IPS-18a (cell line): ENCODE measurements at regions not wholly inside any gene's neighbourhood (a gene's known extent, or its start where the extent isn't known, plus 50 kb on each side); places are given as distances from the start of the nearest gene placed in this dataset.

Source experiments
- H3K27ac ChIP-seq: one replicate; pipeline ENCODE4 v1.5.1; 2013; ENCODE audit warnings: low read length
- H3K27me3 ChIP-seq: one replicate; pipeline ENCODE4 v1.6.1; 2013; ENCODE audit warnings: mild to moderate bottlenecking, low read length; ENCODE audit not compliant: control insufficient read depth, insufficient read depth
- H3K36me3 ChIP-seq: one replicate; pipeline ENCODE4 v1.6.1; 2013; ENCODE audit warnings: low read depth, low read length; ENCODE audit not compliant: control insufficient read depth
- H3K4me1 ChIP-seq: one replicate; pipeline ENCODE4 v1.6.1; 2013; ENCODE audit warnings: low read depth, low read length; ENCODE audit not compliant: control insufficient read depth
- H3K4me3 ChIP-seq: one replicate; pipeline ENCODE4 v1.5.1; 2013; ENCODE audit warnings: low read length
- H3K9ac ChIP-seq: one replicate; pipeline ENCODE4 v1.6.1; 2013; ENCODE audit warnings: mild to moderate bottlenecking, low read length, moderate library complexity
- H3K9me3 ChIP-seq: one replicate; pipeline ENCODE4 v1.6.1; 2013; ENCODE audit warnings: low read depth, low read length; ENCODE audit not compliant: control insufficient read depth

DNA sequence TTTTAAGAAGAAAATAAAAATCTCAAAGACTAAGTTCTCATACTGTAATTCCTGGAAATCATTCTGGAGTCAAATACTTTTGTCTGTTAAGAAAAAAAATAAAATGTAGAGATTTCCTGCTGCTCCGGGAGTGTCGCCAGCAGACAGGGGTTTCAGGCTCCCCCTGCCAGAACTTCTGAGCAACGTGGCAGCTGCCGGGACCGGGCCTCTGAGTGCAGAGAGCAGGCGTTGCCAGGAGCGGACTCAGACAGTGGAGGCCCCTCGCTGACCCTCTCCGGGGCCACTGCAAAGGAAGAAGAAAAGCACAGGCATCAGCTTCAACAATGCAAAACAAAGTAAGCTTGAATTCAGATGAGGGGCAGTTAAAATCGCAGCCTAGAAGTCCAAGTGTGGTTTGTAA, 95.5 kb downstream of the THBS2 start:
- H3K9me3 ChIP-seq: no peaks in the 10 kb centered on the region
- no peaks in the 10 kb centered on the region for H3K4me1 ChIP-seq
- no peaks in the 10 kb centered on the region for H3K27me3 ChIP-seq
- no peak overlapping the region for H3K4me3 ChIP-seq
- no peak overlapping the region for H3K27ac ChIP-seq
- no peak overlapping the region for H3K9ac ChIP-seq
- no peaks in the 10 kb centered on the region for H3K36me3 ChIP-seq

DNA sequence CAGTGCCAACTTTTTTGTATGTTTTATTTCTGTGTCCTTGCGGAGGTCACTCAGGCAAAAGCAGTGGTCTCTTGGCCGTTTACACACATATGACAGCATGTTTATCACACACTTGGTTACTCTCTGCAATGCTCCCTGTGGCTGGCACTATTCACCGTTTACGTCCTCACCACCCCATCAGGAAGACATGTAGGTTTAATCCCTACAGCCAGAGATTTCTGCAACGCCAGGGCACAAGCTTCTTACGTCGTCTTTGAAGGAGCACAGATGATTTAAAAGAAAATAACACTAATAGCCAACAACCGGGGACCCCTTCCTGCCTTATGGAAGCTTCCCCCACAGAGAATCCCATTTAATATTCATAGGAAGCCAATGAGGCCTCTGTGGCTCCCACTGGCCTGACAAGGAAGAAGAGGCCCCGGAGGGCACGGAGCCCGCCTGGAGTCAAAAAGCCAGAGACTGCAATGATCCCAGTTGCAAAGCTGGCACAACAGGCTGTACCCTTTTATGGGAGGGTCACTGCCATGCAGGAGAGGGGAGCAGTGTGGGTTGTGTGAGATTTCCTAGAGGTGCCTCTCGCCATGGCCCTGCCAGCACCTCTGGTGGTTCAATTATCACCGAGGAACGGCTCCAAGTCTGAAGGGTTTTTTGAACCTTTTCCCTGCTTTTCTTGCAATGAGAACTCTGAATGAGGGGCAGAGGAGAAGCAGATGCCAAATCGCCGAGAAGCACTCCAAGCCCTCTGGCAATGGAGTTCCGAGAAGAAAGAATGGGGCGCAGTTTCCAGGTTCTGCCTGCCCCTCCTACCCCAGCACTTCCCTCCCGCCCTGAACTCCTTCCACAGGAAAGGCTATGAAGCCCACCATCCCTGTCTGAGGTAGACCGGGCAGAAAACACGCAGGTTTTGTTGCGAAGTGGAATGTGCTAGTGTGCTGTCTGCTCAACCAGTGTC, 96.2 kb downstream of the THBS2 start:
- Histone ChIP-seq H3K9me3 (no peaks in the 10 kb centered on the region), H3K4me3 (no peak overlapping the region), H3K27me3 (no peaks in the 10 kb centered on the region), H3K4me1 (no peaks in the 10 kb centered on the region), H3K36me3 (no peaks in the 10 kb centered on the region), H3K27ac (no peak overlapping the region), H3K9ac (no peak overlapping the region)

DNA sequence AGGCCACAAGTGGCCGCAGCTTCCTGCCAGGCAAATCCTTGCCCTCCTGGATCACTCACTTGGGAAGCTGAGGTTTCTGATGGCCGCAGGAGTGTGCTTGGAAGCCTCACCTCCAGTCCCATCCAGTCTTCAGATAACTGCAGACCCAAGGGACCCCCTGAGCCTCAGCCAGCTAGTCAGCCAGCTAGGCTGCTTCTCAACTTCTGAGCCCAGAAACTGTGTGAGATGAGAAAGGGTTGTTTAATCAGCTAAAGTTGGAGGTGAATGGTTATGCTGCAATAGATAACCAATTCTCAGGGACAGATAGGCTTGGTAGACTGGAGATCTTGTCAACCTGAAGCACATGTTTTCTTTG, 96.9 kb downstream of the THBS2 start:
- Histone ChIP-seq H3K9ac (no peak overlapping the region), H3K36me3 (no peaks in the 10 kb centered on the region)

DNA sequence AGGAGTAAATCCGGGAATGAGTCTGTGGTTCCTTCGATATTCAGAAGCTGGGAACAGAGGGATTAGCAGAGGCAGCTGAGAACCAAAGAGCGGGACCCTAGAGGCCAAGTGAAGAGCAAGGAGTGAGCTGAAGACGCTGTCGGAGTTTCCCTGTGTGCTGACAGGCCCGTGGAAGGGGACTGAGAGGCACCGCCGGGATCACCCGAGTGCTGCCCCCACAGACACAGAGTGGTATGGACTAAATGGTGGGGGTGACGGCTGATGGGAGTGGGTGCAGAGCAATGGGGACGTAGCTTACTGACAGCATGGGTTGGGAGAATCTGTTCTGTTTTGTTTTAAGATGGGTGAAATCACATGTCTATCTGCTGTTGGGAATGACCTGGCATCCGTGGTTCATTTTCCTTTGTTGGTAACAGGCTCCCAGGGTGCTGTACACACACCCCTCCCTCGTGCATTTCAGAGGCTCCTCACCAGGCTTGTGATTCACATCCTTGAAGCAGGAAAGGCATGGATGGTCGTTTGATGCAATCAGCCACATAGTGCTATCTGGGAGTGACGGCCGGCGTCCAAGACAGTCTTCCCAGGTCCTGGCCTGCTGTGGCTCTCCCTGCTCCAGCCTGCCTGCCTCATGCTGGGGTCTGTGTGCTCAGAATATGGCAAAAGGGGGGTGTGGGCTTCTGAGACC, 97.4 kb downstream of the THBS2 start:
- Histone ChIP-seq H3K4me3 (no peak overlapping the region), H3K27me3 (no peaks in the 10 kb centered on the region), H3K4me1 (no peaks in the 10 kb centered on the region), H3K27ac (no peak overlapping the region), H3K9ac (no peak overlapping the region), H3K36me3 (no peaks in the 10 kb centered on the region), H3K9me3 (no peaks in the 10 kb centered on the region)

More for the DNA sequence above, 96.9 kb downstream of the THBS2 start:
- H3K27ac ChIP-seq: no peak overlapping the region
- H3K4me3 ChIP-seq: no peak overlapping the region
- H3K9me3 ChIP-seq: no peaks in the 10 kb centered on the region
- H3K4me1 ChIP-seq: no peaks in the 10 kb centered on the region
- no peaks in the 10 kb centered on the region for H3K27me3 ChIP-seq

DNA sequence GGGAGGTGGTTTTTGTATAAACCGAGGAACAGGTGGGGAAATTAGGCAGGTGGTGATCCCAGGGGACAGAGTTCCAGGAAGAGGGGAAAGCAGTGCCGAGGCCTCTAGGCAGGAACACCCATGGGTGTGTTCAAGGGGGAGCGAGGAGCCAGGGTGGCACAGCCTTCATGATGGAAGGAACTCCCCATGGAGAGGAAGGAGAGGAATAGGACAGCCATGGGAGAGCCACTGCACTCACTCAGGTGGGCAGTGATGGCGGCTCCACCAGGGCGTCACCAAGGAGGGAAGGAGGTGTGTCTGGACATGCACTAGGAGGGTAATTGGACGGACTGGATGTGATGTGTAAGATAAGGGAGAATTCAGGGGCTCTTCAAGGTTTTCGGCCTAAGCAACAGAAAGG, 98.2 kb downstream of the THBS2 start:
- no peak overlapping the region for H3K27ac ChIP-seq
- no peaks in the 10 kb centered on the region for H3K4me1 ChIP-seq
- H3K36me3 ChIP-seq: no peaks in the 10 kb centered on the region
- no peak overlapping the region for H3K9ac ChIP-seq
- H3K4me3 ChIP-seq: no peak overlapping the region
- H3K9me3 ChIP-seq: no peaks in the 10 kb centered on the region
- no peaks in the 10 kb centered on the region for H3K27me3 ChIP-seq

DNA sequence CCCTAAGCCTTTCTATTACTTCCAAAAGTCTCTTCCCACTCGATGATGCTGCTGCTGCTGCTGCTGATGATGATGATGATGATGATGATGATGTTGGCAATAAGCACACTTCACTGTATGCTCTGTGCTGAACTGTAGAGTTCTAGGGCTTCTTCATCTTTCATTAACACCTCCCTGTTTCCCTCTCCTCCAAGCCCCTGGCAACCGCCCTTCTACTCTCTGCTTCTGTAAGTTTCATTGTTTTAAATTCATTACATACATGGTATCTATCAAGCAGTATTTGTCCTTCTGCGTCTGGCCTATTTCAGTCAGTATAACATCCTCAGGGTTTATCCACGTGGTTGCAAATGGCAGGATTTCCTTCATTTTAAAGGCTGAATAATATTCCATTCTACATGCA, 100.2 kb downstream of the THBS2 start:
- Histone ChIP-seq H3K4me3 (no peak overlapping the region), H3K36me3 (no peaks in the 10 kb centered on the region), H3K9me3 (no peaks in the 10 kb centered on the region), H3K27me3 (no peaks in the 10 kb centered on the region), H3K4me1 (no peaks in the 10 kb centered on the region), H3K27ac (no peak overlapping the region), H3K9ac (no peak overlapping the region)

DNA sequence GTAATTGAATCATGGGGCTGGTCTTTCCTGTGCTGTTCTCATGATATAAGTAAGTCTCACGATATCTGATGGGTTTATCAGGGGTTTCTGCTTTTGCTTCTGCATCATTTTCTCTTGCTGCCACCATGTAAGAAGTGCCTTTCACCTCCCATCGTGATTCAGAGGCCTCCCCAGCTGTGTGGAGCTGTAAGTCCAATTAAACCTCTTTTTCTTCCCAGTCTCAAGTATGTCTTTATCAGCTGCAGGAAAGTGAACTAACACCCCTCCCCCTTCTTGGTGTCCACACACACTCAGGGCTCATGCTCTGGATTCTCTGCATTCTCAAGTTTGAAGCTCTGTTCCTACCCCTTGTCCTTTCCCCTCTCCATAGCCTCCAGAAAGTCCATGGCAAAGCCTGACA, 107.1 kb downstream of the THBS2 start:
- Histone ChIP-seq H3K9ac (no peak overlapping the region), H3K4me3 (no peak overlapping the region), H3K36me3 (no peaks in the 10 kb centered on the region), H3K27ac (no peak overlapping the region), H3K4me1 (no peaks in the 10 kb centered on the region), H3K27me3 (no peaks in the 10 kb centered on the region), H3K9me3 (no peaks in the 10 kb centered on the region)

DNA sequence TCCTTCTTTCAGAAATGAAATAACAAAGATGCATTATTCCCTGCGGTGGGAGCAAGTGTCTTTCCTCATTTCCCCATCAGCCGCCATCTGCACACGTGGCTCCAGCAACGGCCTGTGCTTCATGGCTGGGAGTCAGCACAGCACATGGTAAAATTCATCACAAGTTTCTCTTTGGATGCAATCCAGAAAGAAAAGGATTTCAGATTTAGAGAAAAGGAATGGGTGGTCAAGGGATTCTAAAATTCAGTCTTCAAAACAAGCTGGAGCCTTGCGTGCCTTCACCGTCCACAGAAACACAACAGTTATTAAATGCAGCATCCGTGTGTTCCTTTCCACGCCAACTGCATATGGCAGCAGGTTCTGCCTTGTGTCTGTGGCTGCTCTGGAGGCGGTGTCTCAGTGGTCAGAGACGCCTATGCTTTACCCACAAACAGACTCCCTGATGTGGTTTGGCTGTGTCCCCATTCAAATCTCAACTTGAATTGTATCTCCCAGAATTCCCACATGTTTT, 107.6 kb downstream of the THBS2 start:
- Histone ChIP-seq H3K9me3 (no peaks in the 10 kb centered on the region), H3K4me3 (no peak overlapping the region), H3K4me1 (no peaks in the 10 kb centered on the region), H3K9ac (no peak overlapping the region), H3K36me3 (no peaks in the 10 kb centered on the region), H3K27ac (no peak overlapping the region), H3K27me3 (no peaks in the 10 kb centered on the region)

DNA sequence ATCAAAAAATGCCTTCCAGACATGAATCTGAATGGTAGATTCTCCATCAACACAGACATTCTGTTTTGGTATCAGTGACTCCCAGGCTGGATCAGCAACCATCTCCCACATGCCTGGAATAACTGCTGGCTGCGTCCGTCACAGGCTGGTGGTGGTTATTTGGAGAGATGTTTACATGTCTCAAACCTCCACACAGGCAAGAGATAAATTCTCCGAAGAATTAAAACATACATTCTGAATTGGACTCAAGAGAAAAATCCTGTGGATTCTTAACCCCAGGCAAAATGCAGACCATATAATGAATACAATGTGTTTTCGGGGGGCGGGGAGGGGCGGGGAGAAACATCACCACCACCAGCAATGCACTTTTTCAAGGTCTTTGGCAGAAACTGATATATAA, 108.2 kb downstream of the THBS2 start:
- Histone ChIP-seq H3K4me1 (no peaks in the 10 kb centered on the region), H3K36me3 (no peaks in the 10 kb centered on the region), H3K27ac (no peak overlapping the region), H3K4me3 (no peak overlapping the region), H3K27me3 (no peaks in the 10 kb centered on the region), H3K9ac (no peak overlapping the region), H3K9me3 (no peaks in the 10 kb centered on the region)

DNA sequence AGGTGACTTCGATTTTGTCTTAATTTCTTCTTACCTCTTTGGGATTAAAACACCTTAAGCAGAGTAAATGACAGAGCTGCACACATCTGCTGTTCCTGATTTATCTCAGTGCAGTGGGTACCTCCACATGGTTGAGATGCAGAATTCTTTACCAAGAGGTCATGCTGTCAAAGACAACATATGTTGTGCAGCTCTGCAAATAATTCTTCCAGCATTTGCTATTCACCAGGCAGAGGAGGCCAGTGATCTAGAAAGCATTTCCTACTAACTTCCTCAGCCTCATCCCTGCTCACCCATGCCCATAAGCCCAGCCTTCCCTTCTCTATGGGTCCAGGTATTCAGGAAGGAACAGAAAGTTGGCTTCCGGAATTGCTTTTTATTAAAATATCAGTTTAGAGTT, 109.3 kb downstream of the THBS2 start:
- Histone ChIP-seq H3K4me3 (no peak overlapping the region), H3K4me1 (no peaks in the 10 kb centered on the region), H3K27me3 (no peaks in the 10 kb centered on the region), H3K9ac (no peak overlapping the region), H3K9me3 (no peaks in the 10 kb centered on the region), H3K27ac (no peak overlapping the region), H3K36me3 (no peaks in the 10 kb centered on the region)

DNA sequence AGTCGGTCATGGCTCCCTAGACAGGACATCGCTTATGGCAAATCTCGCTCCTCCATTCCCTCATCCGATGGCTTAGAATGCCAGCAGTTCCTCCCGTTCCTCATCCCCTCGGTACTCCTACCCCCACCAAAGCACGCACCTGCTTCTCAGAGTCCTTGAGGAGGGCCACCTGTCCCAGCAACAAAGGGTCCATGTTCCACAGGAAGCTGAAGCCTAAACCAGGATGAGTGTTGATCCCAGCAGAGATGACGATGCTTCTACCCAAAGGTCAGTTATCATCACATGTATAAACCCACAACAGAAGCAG, 111.2 kb downstream of the THBS2 start:
- no peaks in the 10 kb centered on the region for H3K4me1 ChIP-seq
- no peaks in the 10 kb centered on the region for H3K27me3 ChIP-seq
- H3K9me3 ChIP-seq: no peaks in the 10 kb centered on the region
- H3K27ac ChIP-seq: no peak overlapping the region
- H3K4me3 ChIP-seq: no peak overlapping the region
- no peaks in the 10 kb centered on the region for H3K36me3 ChIP-seq
- no peak overlapping the region for H3K9ac ChIP-seq
